Neural progenitor cell (in vitro differentiated cells): ENCODE measurements at regions not wholly inside any gene's neighbourhood (a gene's known extent, or its start where the extent isn't known, plus 50 kb on each side); places are given as distances from the start of the nearest gene placed in this dataset.

Experiments
- EZH2 ChIP-seq: fragments of 200-600 bp; sonication (generic); IDR thresholded peaks from 2 replicates; pipeline ENCODE4 v1.6.1; 2017; ENCODE audit warnings: antibody characterized with exemption, mild to moderate bottlenecking, moderate library complexity
- EZH2phosphoT487 ChIP-seq: fragments of 200-600 bp; sonication (generic); IDR thresholded peaks from 2 replicates; pipeline ENCODE4 v1.6.1; 2017; ENCODE audit warnings: antibody characterized with exemption
- TF ChIP-seq, protein P1 (sequence below): fragments of 200-600 bp; sonication (generic); IDR thresholded peaks from 2 replicates; pipeline ENCODE4 v1.5.1; 2017; ENCODE audit warnings: antibody characterized with exemption, mild to moderate bottlenecking

DNA sequence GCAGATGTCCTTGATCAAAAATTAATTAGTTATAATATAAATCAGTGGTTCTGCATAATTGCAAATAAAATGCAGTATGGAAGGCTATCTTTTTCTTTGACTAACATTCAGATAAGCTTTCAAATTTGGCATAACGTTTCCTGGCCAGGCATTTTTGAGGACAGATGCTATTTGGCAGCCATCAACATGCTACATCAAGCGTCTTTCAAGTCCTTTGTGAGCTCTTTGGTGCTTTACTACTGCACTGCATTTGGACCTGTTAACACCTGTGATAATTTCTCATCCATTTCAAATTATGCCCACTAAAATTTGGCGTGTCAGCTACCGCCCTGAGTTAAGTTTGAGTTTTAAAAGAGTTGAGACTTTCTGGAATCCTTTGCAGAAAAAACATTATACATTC lies 545.7 kb downstream of the STK39 start:
- TF ChIP-seq, protein P1, sequence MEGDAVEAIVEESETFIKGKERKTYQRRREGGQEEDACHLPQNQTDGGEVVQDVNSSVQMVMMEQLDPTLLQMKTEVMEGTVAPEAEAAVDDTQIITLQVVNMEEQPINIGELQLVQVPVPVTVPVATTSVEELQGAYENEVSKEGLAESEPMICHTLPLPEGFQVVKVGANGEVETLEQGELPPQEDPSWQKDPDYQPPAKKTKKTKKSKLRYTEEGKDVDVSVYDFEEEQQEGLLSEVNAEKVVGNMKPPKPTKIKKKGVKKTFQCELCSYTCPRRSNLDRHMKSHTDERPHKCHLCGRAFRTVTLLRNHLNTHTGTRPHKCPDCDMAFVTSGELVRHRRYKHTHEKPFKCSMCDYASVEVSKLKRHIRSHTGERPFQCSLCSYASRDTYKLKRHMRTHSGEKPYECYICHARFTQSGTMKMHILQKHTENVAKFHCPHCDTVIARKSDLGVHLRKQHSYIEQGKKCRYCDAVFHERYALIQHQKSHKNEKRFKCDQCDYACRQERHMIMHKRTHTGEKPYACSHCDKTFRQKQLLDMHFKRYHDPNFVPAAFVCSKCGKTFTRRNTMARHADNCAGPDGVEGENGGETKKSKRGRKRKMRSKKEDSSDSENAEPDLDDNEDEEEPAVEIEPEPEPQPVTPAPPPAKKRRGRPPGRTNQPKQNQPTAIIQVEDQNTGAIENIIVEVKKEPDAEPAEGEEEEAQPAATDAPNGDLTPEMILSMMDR = no peak
- no peak for TF ChIP-seq EZH2
- no peak for TF ChIP-seq EZH2phosphoT487
